Erythroblast (primary cell): ENCODE measurements at regions not wholly inside any gene's neighbourhood (a gene's known extent, or its start where the extent isn't known, plus 50 kb on each side); places are given as distances from the start of the nearest gene placed in this dataset.

ENCODE experiments used
- GATA1 ChIP-seq: IDR thresholded peaks from 2 replicates; pipeline ENCODE4 v1.6.1; 2011; ENCODE audit warnings: low read depth, mild to moderate bottlenecking, control low read depth, low read length, moderate library complexity
- POLR2A ChIP-seq: IDR thresholded peaks from 2 replicates; pipeline ENCODE4 v1.6.1; 2011; ENCODE audit warnings: mild to moderate bottlenecking, low read length

DNA sequence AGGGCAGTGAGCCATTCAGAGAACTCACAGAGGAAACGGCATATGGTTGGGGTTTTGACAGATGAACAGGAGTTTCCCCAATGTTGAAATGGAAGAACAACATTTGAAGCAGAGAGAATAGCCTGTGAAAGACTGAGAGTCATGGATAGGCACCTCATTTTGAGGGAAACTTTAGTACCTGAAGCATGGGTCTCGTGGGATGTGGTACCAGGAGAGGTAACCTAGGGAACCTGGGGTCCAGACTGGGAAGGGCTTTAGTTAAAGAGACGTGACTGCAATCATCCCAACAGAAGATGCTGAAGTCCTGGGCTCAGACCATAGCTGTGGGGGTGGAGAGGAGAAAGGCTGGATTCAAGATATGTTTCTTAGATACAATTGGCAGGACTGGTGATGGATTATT lies 137.8 kb upstream of the CCL2 start:
- TF ChIP-seq POLR2A (no peak), GATA1 (no peak)
